GM19463 (cell line): ENCODE measurements at regions not wholly inside any gene's neighbourhood (a gene's known extent, or its start where the extent isn't known, plus 50 kb on each side); places are given as distances from the start of the nearest gene placed in this dataset.
"Not testable (repeated sequence)": the region's sequence is repeated elsewhere in the genome, so short reads cannot be mapped to it uniquely, and the experiment has no call there.

Source experiments
- ATAC-seq: cut with Tn5 transposase; IDR thresholded peaks from one replicate; pipeline ENCODE4 v1.9.1; 2021; ENCODE audit warnings: mild to moderate bottlenecking, moderate library complexity; ENCODE audit not compliant: unreplicated experiment

DNA sequence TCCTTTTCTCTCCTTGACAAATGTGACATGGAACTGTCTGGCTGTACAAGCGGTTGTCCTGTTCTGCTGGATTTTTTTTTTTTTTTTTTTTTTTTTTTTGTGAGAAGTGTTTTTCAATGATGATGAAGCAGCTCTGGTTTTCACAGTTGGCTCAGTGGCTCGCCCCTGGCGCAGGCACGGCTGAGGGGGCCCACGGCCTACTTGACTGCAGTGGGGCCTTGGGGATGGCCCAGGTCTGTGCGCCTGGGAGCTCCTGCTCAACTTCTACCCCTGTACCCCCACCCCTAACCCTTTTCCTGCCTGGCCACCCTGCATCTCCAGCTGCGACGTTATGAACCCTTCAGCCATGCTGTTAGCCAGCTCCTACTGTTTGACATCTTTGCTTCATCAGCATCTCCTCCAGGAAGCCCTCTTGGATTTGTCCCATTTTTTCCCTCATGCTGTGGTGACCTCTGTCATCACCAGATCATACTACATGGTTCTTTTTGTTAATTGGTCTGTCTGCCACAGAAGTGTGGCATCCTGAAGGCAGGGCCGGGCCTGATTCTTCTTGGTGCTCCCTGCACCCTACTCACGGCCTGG is 167.9 kb downstream of the INHBB start:
- no peak for ATAC-seq

DNA sequence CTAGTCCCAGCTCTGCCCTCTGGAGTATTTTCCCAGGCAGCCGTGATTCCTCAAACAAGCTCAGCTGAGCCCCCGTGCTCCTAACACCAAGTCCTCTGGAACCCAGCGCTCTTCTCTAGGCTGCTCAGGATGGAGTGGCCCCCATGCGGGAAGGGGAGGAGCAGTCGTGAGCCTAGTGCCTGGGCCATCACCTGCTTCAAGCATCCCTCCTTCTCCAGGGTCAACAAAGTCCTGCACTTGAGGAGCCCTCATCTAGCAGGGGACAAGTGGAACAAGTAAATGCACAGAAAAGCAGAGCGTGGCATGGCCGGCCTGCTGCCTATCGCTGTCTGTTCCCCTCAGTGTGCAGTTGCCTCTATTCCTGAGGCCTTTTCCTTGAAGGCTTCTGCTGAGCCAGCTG is 168.6 kb downstream of the INHBB start:
- ATAC-seq = no peak

DNA sequence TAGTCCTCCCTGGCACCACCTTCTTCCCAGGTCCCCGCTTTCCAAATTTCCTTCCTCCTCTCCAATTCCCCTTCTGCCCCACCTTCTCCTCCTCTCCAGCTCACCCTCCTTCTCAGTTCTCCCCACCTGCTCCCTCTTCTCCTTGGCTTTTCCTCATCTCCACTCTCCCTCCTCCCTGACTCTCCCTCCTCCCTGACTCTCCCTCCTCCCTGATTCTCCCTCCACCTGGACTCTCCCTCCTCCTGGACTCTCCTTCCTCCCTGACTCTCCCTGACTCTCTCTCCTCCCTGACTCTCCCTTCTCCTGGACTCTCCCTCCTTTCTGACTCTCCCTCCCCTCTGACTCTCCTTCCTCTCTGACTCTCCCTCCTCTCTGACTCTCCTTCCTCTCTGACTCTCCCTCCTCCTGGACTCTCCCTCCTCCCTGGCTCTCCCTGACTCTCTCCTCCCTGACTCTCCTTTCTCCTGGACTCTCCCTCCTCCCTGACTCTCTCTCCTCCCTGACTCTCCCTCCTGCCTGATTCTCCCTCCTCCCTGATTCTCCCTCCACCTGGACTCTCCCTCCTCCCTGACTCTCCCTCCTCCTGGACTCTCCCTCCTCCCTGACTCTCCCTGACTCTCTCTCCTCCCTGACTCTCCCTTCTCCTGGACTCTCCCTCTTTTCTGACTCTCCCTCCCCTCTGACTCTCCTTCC is 169.3 kb downstream of the INHBB start:
- not testable (repeated sequence) for ATAC-seq

DNA sequence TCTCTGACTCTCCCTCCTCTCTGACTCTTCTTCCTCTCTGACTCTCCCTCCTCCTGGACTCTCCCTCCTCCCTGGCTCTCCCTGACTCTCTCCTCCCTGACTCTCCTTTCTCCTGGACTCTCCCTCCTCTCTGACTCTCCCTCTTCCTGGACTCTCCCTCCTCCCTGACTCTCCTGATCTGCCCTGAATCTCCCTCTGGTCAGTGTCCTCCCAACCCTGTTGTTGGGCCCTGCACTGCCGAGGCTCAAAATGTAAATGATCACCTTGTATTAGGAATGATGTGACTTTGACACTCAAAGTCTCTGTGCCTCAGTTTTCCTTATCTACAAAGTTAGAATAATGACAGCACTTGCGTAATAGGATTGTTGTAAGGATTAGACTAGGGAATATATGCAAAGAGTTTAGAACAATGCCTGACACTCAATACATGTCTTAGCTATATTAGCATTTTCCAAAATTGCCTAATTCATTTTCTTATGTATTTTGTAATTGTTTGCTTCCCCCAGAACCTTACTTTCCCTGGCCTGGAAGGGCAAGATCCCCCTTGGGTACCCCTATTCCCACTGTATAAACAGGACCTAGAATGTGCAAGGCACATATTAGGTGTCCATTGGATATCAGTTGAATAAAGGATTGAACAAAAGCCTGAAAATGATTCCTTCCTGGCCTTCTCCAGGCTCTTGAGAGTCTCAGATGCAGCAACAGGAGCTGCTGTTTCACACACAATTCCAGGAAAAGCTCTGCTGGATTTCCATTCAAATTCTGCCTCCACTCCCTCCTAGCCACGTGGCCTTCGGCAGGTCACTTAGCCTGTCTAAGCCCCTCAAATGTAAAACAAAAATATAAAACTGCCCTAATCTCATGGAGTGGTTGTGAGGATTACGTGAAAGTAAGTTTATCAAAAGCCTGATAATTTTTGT is 170.1 kb downstream of the INHBB start:
- ATAC-seq = no peak

DNA sequence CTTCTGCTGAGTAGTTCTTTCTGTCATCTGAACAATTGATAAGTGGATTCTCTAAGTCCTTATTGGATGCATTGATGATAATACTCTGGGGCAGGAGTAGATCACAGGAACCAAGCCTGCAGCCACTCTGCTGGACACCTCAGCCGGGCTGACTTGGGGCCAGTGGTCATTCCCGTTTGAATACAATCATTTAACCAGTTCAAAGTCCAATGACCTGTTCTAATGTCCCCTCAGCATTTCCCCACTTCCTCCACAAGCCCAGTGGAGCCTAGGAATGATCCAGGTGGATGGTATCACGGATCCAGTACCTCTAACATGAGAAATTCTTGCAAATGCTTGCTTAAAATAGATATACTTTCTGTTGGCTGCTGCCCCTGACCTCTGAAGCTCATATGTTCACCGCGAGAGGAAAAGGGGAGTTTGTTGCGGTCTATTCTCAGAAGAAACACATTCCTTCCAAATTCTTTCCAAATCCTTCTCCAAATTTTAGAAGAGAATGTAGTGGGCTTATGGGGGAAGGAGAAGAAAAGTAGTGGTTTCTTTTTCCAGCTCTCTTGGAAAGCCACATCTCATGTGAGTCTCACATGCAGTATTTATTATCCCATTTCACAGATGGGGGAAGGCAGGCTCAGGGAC is 170.9 kb downstream of the INHBB start:
- ATAC-seq = no peak

DNA sequence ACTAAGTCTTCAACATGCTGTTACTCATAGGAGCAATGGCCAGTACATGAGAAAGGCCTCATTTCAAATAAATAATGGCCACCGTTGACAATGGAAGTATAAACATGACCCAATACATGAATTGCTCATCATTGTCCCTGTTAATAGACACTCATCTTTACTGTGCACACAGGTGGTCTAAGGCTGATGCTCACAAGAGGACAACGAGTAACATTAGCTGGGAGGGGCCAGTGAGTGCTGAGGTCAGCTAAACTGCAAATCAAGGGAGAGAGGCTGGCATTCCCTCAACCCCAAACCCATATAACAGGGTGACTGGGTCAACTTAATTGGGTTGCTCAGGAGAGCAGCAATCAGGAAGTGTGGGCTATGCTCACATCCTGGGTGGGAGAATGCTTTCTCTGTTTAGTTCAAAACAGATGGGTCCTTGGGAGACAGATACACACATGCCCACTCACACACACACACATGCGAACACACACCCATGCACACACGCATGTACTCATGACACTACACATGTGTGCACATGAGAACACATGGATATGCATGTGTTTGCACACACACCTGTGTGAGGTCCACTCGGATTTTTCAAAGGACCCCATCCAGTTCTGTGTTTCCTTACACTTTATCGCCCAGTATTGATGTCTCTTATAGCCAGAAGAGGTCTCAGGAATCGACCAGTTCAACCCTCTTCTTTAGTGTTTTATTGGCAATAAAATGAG is 172.0 kb downstream of the INHBB start:
- ATAC-seq = no peak

DNA sequence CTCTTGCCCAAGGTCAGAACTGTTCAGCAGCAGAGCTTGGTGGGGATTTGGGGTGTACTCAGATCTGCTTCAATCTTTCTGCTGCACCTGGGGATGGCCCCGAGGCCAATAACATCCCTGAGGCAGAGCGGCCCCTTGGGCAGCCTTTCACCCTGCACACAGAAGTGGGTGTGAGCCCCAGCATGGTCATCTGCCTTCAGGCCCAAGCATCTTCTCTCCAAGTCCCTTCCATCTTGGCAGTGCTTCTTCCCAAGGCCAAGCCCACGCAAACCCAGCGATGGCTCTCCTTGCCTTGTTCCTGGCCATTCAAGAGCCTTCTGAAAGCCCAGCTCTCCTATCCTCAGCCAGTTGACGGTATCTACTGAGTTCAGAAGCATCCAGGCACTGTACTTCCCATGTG is 172.9 kb downstream of the INHBB start:
- ATAC-seq = no peak

DNA sequence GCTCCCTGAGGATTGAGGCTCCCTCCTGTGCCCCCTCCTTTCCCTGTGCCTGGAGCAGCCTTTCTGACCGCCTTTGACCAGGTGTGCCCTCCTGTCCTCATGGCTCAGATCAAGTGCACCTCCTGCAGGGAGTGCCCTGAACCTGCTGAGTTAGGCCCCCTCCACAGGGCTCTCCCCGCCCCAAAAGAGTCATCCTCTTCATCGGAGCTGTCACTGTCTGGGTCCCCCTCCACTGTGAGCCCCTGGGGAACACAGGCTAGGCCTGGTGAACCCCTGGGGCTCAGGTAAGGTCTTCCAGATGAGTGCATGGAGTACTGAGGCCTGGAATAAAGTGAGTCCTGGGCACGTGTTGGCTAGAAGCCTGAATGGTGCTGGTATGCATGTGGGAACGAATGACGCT is 173.5 kb downstream of the INHBB start:
- ATAC-seq = no peak

DNA sequence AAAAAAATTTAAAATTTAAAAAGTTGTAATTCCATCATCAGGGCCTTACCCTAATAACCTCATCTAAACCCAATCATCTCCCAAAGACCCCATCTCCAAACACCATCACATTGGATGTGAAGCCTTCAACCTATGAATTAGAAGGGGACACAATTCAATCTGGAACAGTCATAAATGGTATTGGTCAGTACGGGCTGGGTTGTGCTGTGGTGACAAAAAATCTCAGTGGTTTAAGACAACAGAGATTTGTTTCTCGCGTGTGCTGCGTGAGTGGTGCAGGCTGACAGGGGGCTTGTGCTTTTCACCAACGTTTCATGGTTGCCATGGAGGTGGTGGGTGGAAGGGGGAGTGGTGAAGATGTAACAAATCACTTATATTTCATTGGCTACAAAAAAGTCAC is 174.5 kb downstream of the INHBB start:
- no peak for ATAC-seq

DNA sequence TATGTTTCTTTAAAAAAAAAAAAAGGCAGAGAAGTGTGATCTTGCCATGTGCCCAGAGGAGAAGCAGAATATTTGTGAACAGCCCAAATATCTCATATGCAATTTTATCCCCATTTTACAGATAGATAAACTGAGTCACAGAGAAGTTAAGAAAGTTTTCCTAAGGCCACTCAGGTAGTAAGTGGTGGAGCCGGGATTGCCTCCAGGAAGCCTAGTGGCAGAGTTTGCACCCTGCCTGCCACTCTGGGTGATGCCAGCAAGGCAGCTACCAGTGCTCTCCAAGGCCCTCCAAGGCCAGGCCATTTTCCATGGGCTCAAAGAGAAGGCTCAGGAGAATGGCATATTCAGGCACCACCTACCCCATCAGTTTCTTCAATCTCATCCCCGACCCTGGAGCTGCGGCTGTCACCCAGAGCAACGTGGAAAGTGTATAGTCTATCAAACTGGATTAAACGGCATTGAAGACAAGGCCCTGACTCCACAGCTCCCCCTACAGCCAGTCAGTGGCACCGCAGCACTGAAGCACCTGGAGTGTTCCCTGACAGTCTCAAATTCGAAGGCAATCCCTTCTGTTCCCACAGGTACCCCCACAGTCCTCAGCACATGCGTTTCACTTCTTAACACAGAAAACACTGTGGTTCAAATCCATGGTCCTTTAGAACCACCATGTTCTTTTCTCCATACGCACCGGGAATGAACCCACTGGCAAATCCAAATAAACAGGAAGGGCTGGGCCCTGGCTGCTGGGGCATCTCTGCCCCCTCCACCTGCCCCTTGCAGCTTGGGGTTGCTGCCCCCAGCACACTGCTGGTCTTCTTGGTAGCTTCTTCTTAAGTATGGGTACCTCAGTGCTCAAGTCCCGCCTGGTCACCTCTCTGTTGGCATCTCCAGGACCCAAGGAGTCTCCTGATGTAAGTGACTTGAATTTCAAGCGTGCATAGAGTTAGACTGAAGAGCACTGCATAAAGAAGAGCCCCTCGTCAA is 175.3 kb downstream of the INHBB start:
- no peak for ATAC-seq

DNA sequence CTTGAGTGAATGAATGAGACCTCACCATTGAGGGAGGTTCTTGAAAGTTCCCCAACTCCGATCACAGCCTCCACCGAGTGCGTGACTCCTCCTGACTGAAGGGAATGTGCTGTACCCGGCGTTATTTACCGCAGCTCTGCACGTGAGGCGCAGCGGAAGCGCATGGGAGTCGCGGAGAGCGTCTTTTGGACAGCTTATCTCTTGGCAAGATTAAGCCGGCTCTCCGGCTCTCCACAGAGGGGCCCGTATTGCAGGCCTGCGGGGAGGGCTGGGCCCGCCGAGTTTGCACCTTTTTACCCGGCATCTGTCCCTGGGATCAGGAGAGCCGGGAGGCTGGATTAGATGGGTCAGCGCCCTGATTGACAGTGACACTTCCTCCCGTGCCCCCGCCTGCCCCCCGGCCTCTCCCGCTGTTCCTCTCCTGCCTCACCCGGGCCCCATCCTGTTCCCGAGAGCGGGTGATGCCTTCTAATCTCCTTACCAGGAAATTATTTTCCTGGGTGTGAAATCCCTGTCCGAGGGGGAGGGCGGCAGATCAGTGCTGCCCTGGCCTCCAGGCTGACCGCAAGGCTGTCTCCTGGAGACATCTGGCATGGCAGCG is 176.3 kb downstream of the INHBB start:
- ATAC-seq = no peak

DNA sequence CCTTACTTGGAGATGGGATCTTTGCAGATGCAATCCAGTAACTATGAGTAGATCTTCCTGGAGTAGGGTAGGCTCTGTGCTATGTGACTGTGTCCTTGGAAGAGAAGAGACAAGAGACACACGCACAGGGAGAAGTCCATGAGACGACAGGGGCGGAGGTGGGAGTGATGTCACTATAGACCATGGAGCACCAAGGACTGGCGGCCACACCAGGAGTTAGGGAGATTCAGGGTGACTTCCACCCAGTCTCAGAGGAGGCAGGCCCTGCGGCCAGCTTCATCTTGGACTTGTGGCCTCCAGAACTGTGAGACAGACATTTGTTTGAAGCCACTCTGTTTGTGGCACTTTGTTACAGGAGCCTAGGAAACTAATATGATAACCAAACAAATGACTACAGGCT is 177.8 kb downstream of the INHBB start:
- ATAC-seq = no peak

DNA sequence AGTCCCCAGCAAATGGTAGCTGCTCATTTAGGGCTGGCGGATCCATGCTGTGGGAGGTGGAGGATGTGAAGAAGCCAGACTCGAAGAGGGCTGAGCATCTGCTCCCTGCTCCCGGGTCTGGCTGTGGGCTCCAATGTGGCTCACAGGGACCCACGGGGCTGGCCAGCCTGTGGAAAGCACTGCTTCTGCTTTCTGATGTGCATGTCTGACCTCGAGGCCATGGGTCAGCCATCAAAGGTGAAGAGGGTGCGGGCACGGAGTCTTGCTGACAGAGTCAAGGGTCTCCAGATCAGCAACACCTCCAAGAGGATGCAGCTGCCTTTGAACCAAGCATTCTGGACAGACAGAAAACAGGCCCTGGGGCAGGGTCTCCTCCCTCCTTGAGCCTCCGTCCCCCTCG is 178.2 kb downstream of the INHBB start:
- no peak for ATAC-seq

DNA sequence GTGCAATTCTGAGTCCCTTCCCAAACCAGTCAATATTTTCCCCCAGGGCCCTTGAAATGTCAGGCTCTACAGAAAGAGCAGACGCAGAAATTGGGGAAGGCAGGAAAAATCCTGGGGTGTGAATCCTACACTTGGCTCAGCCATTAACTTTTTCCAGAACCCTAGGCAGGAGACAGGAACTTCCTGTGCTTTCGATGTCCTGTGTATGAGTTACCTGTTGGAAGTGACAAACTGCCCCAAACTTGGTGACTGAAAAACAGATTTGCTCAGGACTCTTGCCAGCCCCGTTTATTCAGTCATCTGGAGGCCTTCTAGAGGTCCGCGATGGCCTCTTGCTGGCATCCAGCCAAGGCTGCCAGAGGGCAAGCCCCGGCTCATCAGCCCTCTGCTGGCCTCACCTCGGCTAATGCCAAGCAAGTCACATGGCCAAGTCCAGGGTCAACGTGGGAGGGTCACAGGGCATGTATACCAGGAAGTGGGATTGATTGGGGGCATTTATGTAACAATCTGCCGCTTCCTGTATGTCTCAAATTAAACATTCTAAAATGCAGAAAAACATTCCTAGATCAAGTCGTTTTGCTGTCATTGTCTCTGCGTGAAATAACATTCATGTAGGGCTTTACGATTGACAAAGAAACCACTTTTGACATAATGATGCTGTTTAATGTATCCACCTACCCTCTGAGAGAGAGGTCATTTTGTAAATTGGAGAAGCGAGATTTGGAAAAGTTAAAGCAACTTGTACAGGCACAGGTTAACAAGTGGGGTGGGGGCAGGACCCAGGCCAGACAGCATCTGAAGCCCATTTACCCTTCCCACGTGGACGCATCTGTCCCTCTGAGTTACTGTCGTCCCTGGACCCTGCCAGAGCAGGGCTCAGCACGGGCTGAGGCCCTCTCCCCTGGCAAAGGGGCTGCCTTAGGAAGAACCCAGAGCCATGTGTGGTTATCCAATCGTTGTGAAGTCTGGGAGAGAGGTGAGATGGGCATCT is 179.4 kb downstream of the INHBB start:
- no peak for ATAC-seq

DNA sequence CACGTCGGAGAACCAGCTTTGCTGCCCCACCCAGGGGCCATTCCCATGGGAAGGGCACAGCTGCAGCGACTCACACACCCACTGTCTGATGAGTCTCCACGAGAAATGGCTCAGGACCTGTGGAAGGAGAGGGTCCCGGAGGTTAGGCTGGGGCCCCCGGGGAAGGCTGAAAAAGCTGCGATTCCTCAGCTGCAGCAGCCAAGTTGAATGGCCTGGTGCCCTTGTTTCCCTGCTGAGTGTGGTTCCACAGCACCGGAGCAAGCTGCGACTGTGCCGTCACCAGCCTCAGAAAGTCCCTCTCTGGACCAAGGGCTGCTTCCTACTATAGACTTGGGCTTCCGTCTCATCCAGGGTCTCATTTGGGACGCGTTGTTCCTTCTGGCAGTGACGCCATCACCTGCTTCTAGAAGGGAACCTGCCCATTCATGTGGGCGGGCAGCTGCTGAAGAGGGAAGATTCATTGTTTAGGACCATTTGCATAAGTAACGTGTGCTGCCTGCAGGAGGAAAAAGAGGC is 180.2 kb downstream of the INHBB start:
- ATAC-seq = no peak

DNA sequence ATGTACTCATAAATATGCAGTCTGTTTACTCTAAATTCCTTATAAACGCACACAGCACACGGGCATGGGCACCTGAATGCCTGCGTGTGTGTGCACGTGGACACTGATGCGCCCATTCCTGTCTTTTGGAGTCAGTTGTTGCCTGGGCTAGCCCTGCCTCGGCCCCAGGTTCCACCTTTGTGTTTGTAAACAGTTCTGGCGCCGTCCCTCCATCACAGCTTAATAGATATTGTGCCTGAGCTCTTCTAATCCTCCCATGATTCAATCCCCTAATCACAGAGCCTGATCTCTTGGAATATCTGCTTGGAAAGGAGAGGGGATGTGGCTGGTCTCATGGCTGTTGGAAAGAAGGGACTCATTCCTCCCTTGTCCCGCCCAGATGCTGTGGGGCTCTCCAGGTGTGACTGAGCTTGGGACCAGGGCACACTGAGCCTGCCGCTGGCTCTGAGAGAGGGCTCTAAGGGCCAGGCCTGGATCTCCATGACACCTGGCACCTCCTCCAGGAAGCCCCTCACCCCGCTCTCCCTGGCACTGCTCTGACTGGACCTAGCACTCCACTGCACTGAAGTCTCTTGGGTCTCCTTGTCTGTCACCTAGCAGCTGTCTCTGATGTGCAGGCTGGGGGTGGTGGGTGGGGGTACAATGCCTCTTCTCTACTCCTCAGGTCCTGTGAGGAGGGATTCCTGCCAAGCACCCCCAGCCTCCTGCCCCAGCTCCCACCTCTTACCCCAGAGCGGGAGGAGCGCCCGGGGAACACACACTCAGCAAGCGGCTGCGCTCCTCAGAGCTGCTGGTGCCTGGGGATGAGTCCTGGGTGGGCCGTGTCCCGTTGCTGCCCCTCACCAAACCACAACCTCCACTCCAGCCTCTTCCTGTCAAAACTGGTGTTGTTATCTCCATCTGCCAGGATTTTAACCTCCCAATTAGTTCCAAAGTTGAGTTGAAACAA is 181.3 kb downstream of the INHBB start:
- no peak for ATAC-seq
